Endothelial cell of umbilical vein (primary cell): ENCODE measurements at regions not wholly inside any gene's neighbourhood (a gene's known extent, or its start where the extent isn't known, plus 50 kb on each side); places are given as distances from the start of the nearest gene placed in this dataset.

ENCODE experiments used
- BruUV-seq: library from RNA; stranded (reverse); fragments of 400-500 nt; replicated peaks from 2 replicates; lab custom pipeline; 2021; lab: Mats Ljungman, UMichigan
- CTCF ChIA-PET: fragments of 300-600, 350-600 bp; sonication (Branson Sonifier 250); formaldehyde crosslinking; loops from one replicate; lab custom pipeline; 2021; ENCODE audit warnings: antibody characterized with exemption, inconsistent platforms; lab: Charles Lee
- POLR2A ChIA-PET: fragments of 300-600, 350-600 bp; sonication (Branson Sonifier 250); formaldehyde crosslinking; loops from one replicate; lab custom pipeline; 2021; ENCODE audit warnings: antibody characterized with exemption, inconsistent platforms; lab: Charles Lee
- DNase-seq: peaks from one replicate; pipeline ENCODE4 v3.0.0-alpha.2; 2011; ENCODE audit warnings: low read depth, low spot score
- FAIRE-seq: peaks from 2 replicates; lab custom pipeline; 2011; peaks lifted over from hg19 to GRCh38; lab: Jason Lieb, UNC
- H2AFZ ChIP-seq: 2 replicates; pipeline ENCODE4 v1.6.0; 2012; ENCODE audit warnings: low read depth, low read length, control low read depth, inconsistent platforms
- H3K27ac ChIP-seq: 2 replicates; pipeline ENCODE4 v1.5.1; 2011; ENCODE audit warnings: low read depth, mild to moderate bottlenecking, control low read depth, low read length, moderate library complexity; ENCODE audit not compliant: insufficient read depth
- H3K27me3 ChIP-seq, 2 experiments: 2 replicates each; pipeline versions ENCODE4 v1.6.0 to v1.6.1; 2011; ENCODE audit warnings: low read length in 2 of 2, mixed read lengths in 1 of 2; ENCODE audit not compliant: control insufficient read depth in 2 of 2, insufficient read depth in 2 of 2
- H3K36me3 ChIP-seq, 2 experiments: 2 replicates in 1 of 2; 3 replicates in 1 of 2; pipeline ENCODE4 v1.5.1; 2011; ENCODE audit warnings: low read length in 2 of 2, mild to moderate bottlenecking in 1 of 2, moderate library complexity in 1 of 2; ENCODE audit not compliant: control insufficient read depth in 2 of 2, insufficient read depth in 2 of 2; ENCODE audit errors: extremely low read depth in 1 of 2
- H3K4me1 ChIP-seq: 3 replicates; pipeline ENCODE4 v1.5.1; 2011; ENCODE audit warnings: mild to moderate bottlenecking, low read length; ENCODE audit not compliant: control insufficient read depth, insufficient read depth; ENCODE audit errors: extremely low read depth
- H3K4me2 ChIP-seq: 2 replicates; pipeline ENCODE4 v1.6.1; 2011; ENCODE audit warnings: low read length, control low read depth, mixed read lengths; ENCODE audit not compliant: insufficient read depth
- H3K4me3 ChIP-seq, 3 experiments: fragments of 200-600 bp in 1 of 3; sonication (generic), shearing (Covaris generic) in 1 of 3; replicated peaks in 1 of 3; 2 replicates each; pipeline ENCODE4 v1.5.1; 2011 to 2016; ENCODE audit warnings: control low read depth in 3 of 3, low read length in 3 of 3, mild to moderate bottlenecking in 2 of 3, inconsistent platforms in 1 of 3, low read depth in 1 of 3, moderate library complexity in 1 of 3; ENCODE audit not compliant: insufficient read depth in 1 of 3
- H3K79me2 ChIP-seq: 2 replicates; pipeline ENCODE4 v1.6.0; 2012; ENCODE audit warnings: low read length, inconsistent platforms; ENCODE audit not compliant: control insufficient read depth, insufficient read depth
- H3K9ac ChIP-seq: replicated peaks from 2 replicates; pipeline ENCODE3; 2011; ENCODE audit warnings: low read length, control low read depth; ENCODE audit not compliant: insufficient read depth; ENCODE audit errors: extremely low read depth
- H3K9me1 ChIP-seq: replicated peaks from 3 replicates; pipeline ENCODE4 v1.6.0; 2011; ENCODE audit warnings: mild to moderate bottlenecking, low read length; ENCODE audit not compliant: control insufficient read depth, insufficient read depth; ENCODE audit errors: extremely low read depth
- H3K9me3 ChIP-seq: replicated peaks from 2 replicates; pipeline ENCODE4 v1.5.1; 2012; ENCODE audit warnings: low read length, inconsistent platforms; ENCODE audit not compliant: control insufficient read depth, insufficient read depth
- H4K20me1 ChIP-seq: replicated peaks from 2 replicates; pipeline ENCODE3; 2011; ENCODE audit warnings: mild to moderate bottlenecking, low read length; ENCODE audit not compliant: control insufficient read depth, insufficient read depth; ENCODE audit errors: extremely low read depth
- CTCF ChIP-seq, 2 donors: IDR thresholded peaks; 1 replicate in 1 of 2; 2 replicates in 1 of 2; pipeline ENCODE4 v1.5.1; 2011; ENCODE audit warnings: low read length in 2 of 2, mild to moderate bottlenecking in 2 of 2, moderate library complexity in 2 of 2, control low read depth in 1 of 2, inconsistent platforms in 1 of 2, low read depth in 1 of 2; ENCODE audit not compliant: insufficient read depth in 1 of 2; ENCODE audit errors: extremely low read depth in 1 of 2
- EZH2 ChIP-seq: IDR thresholded peaks from 2 replicates; pipeline ENCODE4 v1.6.1; 2012; ENCODE audit warnings: borderline replicate concordance, low read depth, mild to moderate bottlenecking, moderate library complexity, low read length, inconsistent platforms; ENCODE audit not compliant: severe bottlenecking
- FOS ChIP-seq: IDR thresholded peaks from 2 replicates; pipeline ENCODE4 v1.6.1; 2011; ENCODE audit warnings: mild to moderate bottlenecking, low read length, moderate library complexity, borderline replicate concordance; ENCODE audit not compliant: insufficient read depth
- GATA2 ChIP-seq: IDR thresholded peaks from 2 replicates; pipeline ENCODE4 v1.7.0; 2011; ENCODE audit warnings: low read depth, mild to moderate bottlenecking, moderate library complexity, mixed read lengths, low read length; ENCODE audit not compliant: insufficient read length, insufficient read depth
- JUN ChIP-seq: IDR thresholded peaks from 2 replicates; pipeline ENCODE4 v1.6.1; 2011; ENCODE audit warnings: borderline replicate concordance, low read depth; ENCODE audit not compliant: insufficient read length, insufficient read depth
- MAX ChIP-seq: IDR thresholded peaks from 2 replicates; pipeline ENCODE4 v1.6.1; 2011; ENCODE audit not compliant: insufficient read depth, insufficient read length
- MYC ChIP-seq: IDR thresholded peaks from one replicate; pipeline ENCODE4 v1.6.1; 2011; ENCODE audit warnings: mild to moderate bottlenecking, low read depth, low read length
- POLR2A ChIP-seq: IDR thresholded peaks from 2 replicates; pipeline ENCODE4 v1.6.1; 2012; ENCODE audit warnings: low read depth, mild to moderate bottlenecking, control low read depth, low read length
- POLR2AphosphoS5 ChIP-seq: IDR thresholded peaks from 2 replicates; pipeline ENCODE4 v1.6.1; 2012; ENCODE audit warnings: low read depth, mild to moderate bottlenecking, control low read depth, low read length, moderate library complexity; ENCODE audit not compliant: insufficient read depth
- dilution Hi-C: fragments of 300-500 bp; cut with MboI; formaldehyde crosslinking; loops from one replicate; pipeline ENCODE4 v1.15.0; 2019; ENCODE audit warnings: low sequenced_read_pairs; ENCODE audit not compliant: extremely low pct_ligation_motif_present
- intact Hi-C: fragments of 100-400 bp; cut with micrococcal nuclease; formaldehyde crosslinking; loops from one replicate; pipeline ENCODE4 v1.10.0; 2022

GRCh38 chr11:15897211-15897960 lies 459.0 kb downstream of the SOX6 start:
- H3K36me3 ChIP-seq: no peaks in the 10 kb centered on the region
- intact Hi-C loops: no loop called here
- ChIA-PET CTCF (no interaction called here), POLR2A (no interaction called here)
- H3K9me1 ChIP-seq: no peaks in the 10 kb centered on the region
- no peak overlapping the region for H3K4me3 ChIP-seq
- H2AFZ ChIP-seq: no peak overlapping the region
- no peaks in the 10 kb centered on the region for H3K4me1 ChIP-seq
- no peaks in the 10 kb centered on the region for H3K9me3 ChIP-seq
- dilution Hi-C loops: no loop called here
- no TSS peak for BruUV-seq
- FAIRE-seq: no peak
- H3K27ac ChIP-seq: no peak overlapping the region
- no peaks in the 10 kb centered on the region for H3K27me3 ChIP-seq
- DNase-seq: no peak
- no peaks in the 10 kb centered on the region for H4K20me1 ChIP-seq
- no peak overlapping the region for H3K4me2 ChIP-seq
- H3K79me2 ChIP-seq: no peaks in the 10 kb centered on the region
- no peak overlapping the region for H3K9ac ChIP-seq
- TF ChIP-seq MYC: no peak
- TF ChIP-seq EZH2: no peak
- TF ChIP-seq FOS: no peak
- TF ChIP-seq POLR2A: no peak
- no peak for TF ChIP-seq JUN

GRCh38 chr11:15901054-15901453 lies 455.3 kb downstream of the SOX6 start:
- intact Hi-C loops (no loop called here), dilution Hi-C loops (no loop called here)
- no peaks in the 10 kb centered on the region for H3K27me3 ChIP-seq
- H4K20me1 ChIP-seq: no peaks in the 10 kb centered on the region
- H3K9me3 ChIP-seq: no peaks in the 10 kb centered on the region
- ChIA-PET CTCF (no interaction called here), POLR2A (no interaction called here)
- H3K4me1 ChIP-seq: no peaks in the 10 kb centered on the region
- H3K79me2 ChIP-seq: no peaks in the 10 kb centered on the region
- no peak overlapping the region for H3K9ac ChIP-seq
- no peaks in the 10 kb centered on the region for H3K36me3 ChIP-seq
- BruUV-seq: no TSS peak
- FAIRE-seq: no peak
- H3K4me3 ChIP-seq: no peak overlapping the region
- no peak overlapping the region for H3K27ac ChIP-seq
- no peaks in the 10 kb centered on the region for H3K9me1 ChIP-seq
- no peak for TF ChIP-seq MAX
- no peak for TF ChIP-seq EZH2
- no peak for TF ChIP-seq MYC
- no peak for TF ChIP-seq FOS
- TF ChIP-seq POLR2A: no peak
- no peak for TF ChIP-seq POLR2AphosphoS5
- TF ChIP-seq JUN: no peak
- no peak for TF ChIP-seq GATA2
- TF ChIP-seq CTCF (IDR thresholded peaks at IDR 0.05; ENCODE audit: extremely low read depth in 1 of 2, insufficient read depth in 1 of 2, low read depth in 1 of 2, low read length in 2 of 2): no peak
- no peak overlapping the region for H2AFZ ChIP-seq
- no peak for DNase-seq
- H3K4me2 ChIP-seq: no peak overlapping the region
